GM12874 (cell line): ENCODE measurements at regions not wholly inside any gene's neighbourhood (a gene's known extent, or its start where the extent isn't known, plus 50 kb on each side); places are given as distances from the start of the nearest gene placed in this dataset.

ENCODE experiments used
- CTCF ChIP-seq: IDR thresholded peaks from 2 replicates; pipeline ENCODE4 v1.5.1; 2011; ENCODE audit warnings: low read depth, mild to moderate bottlenecking, control low read depth, low read length, moderate library complexity; ENCODE audit not compliant: insufficient read depth

GRCh38 chr20:50320005-50320900 is 129.6 kb downstream of the CEBPB start:
- no peak for TF ChIP-seq CTCF

- no peak for TF ChIP-seq CTCF
These were observed 130.5 kb downstream of the CEBPB start for GRCh38 chr20:50320901-50321796.

GRCh38 chr20:50321797-50322480 is 131.3 kb downstream of the CEBPB start:
- TF ChIP-seq CTCF: no peak

- TF ChIP-seq CTCF: no peak
These were observed 132.1 kb downstream of the CEBPB start for GRCh38 chr20:50322703-50323131.

GRCh38 chr20:50323209-50323608 is 132.6 kb downstream of the CEBPB start:
- no peak for TF ChIP-seq CTCF

- no peak for TF ChIP-seq CTCF
These were observed 133.4 kb downstream of the CEBPB start for GRCh38 chr20:50323777-50324775.
